H9 (cell line): ENCODE measurements at regions not wholly inside any gene's neighbourhood (a gene's known extent, or its start where the extent isn't known, plus 50 kb on each side); places are given as distances from the start of the nearest gene placed in this dataset.

Source experiments
- DNase-seq: peaks from one replicate; pipeline ENCODE4 v3.0.0-alpha.2; 2017
- H2AFZ ChIP-seq: one replicate; pipeline ENCODE4 v1.6.1; 2013; ENCODE audit warnings: mild to moderate bottlenecking, low read length, control low read depth, moderate library complexity
- H2AK5ac ChIP-seq: 2 replicates; pipeline ENCODE4 v1.6.1; 2013; ENCODE audit warnings: low read length, control low read depth, mixed read lengths; ENCODE audit not compliant: insufficient read length
- H2BK120ac ChIP-seq: one replicate; pipeline ENCODE4 v1.6.1; 2013; ENCODE audit warnings: low read depth, mild to moderate bottlenecking, low read length, control low read depth, inconsistent platforms; ENCODE audit not compliant: poor library complexity, severe bottlenecking
- H2BK12ac ChIP-seq: 2 replicates; pipeline ENCODE4 v1.6.1; 2013; ENCODE audit warnings: low read length, control low read depth, mixed read lengths, low read depth; ENCODE audit not compliant: insufficient read length
- H2BK15ac ChIP-seq: 2 replicates; pipeline ENCODE4 v1.6.1; 2013; ENCODE audit warnings: low read depth, low read length, control low read depth
- H2BK20ac ChIP-seq: one replicate; pipeline ENCODE4 v1.6.1; 2013; ENCODE audit warnings: low read depth, mild to moderate bottlenecking, low read length, control low read depth, inconsistent platforms; ENCODE audit not compliant: poor library complexity, severe bottlenecking
- H2BK5ac ChIP-seq: 2 replicates; pipeline ENCODE4 v1.6.1; 2013; ENCODE audit warnings: low read length, control low read depth, mixed read lengths; ENCODE audit not compliant: insufficient read length
- H3K14ac ChIP-seq: 2 replicates; pipeline ENCODE4 v1.6.1; 2013; ENCODE audit warnings: low read length, control low read depth; ENCODE audit not compliant: insufficient read depth
- H3K18ac ChIP-seq: 2 replicates; pipeline ENCODE4 v1.6.1; 2013; ENCODE audit warnings: low read depth, mild to moderate bottlenecking, mixed read lengths, low read length, control low read depth; ENCODE audit not compliant: insufficient read length
- H3K23ac ChIP-seq: 2 replicates; pipeline ENCODE4 v1.6.1; 2013; ENCODE audit warnings: low read length, control low read depth, mixed read lengths, low read depth; ENCODE audit not compliant: insufficient read length
- H3K23me2 ChIP-seq: 2 replicates; pipeline ENCODE4 v1.6.1; 2013; ENCODE audit warnings: low read depth, mild to moderate bottlenecking, mixed read lengths, low read length, control low read depth; ENCODE audit not compliant: insufficient read length, poor library complexity, severe bottlenecking
- H3K27ac ChIP-seq: 2 replicates; pipeline ENCODE4 v1.5.1; 2013; ENCODE audit warnings: low read length, control low read depth, mixed read lengths, low read depth; ENCODE audit not compliant: insufficient read length
- H3K27me3 ChIP-seq: 2 replicates; pipeline ENCODE4 v1.6.1; 2013; ENCODE audit warnings: low read length, control low read depth, inconsistent platforms; ENCODE audit not compliant: insufficient read depth
- H3K4ac ChIP-seq: 2 replicates; pipeline ENCODE4 v1.6.1; 2013; ENCODE audit warnings: low read depth, mild to moderate bottlenecking, control low read depth, inconsistent platforms, low read length, moderate library complexity
- H3K4me1 ChIP-seq: 2 replicates; pipeline ENCODE4 v1.6.1; 2013; ENCODE audit warnings: low read length, control low read depth, inconsistent platforms; ENCODE audit not compliant: insufficient read depth
- H3K4me2 ChIP-seq: 2 replicates; pipeline ENCODE4 v1.6.1; 2013; ENCODE audit warnings: low read length, control low read depth, mixed read lengths; ENCODE audit not compliant: insufficient read length, insufficient read depth
- H3K56ac ChIP-seq: 2 replicates; pipeline ENCODE4 v1.6.1; 2013; ENCODE audit warnings: low read depth, mild to moderate bottlenecking, mixed read lengths, low read length, control low read depth; ENCODE audit not compliant: insufficient read length
- H3K79me1 ChIP-seq: 2 replicates; pipeline ENCODE4 v1.6.1; 2013; ENCODE audit warnings: low read depth, mild to moderate bottlenecking, moderate library complexity, low read length, control low read depth, inconsistent platforms; ENCODE audit not compliant: insufficient read depth, poor library complexity, severe bottlenecking
- H3K79me2 ChIP-seq: 2 replicates; pipeline ENCODE4 v1.6.1; 2013; ENCODE audit warnings: low read length, control low read depth, inconsistent platforms; ENCODE audit not compliant: insufficient read depth
- H3K9ac ChIP-seq: 2 replicates; pipeline ENCODE4 v1.6.1; 2013; ENCODE audit warnings: low read length, control low read depth, mixed read lengths; ENCODE audit not compliant: insufficient read length; ENCODE audit errors: extremely low read depth
- H3K9me3 ChIP-seq: one replicate; pipeline ENCODE4 v1.6.1; 2013; ENCODE audit warnings: low read depth, low read length, inconsistent platforms; ENCODE audit not compliant: control insufficient read depth
- H3T11ph ChIP-seq: one replicate; pipeline ENCODE4 v1.6.1; 2013; ENCODE audit warnings: mild to moderate bottlenecking, low read length, control low read depth, inconsistent platforms
- H4K20me1 ChIP-seq: one replicate; pipeline ENCODE4 v1.6.1; 2013; ENCODE audit not compliant: control insufficient read depth, insufficient read length, insufficient read depth
- H4K5ac ChIP-seq: 2 replicates; pipeline ENCODE4 v1.6.1; 2013; ENCODE audit warnings: low read depth, mild to moderate bottlenecking, mixed read lengths, low read length, control low read depth; ENCODE audit not compliant: insufficient read length
- H4K8ac ChIP-seq: replicated peaks from 2 replicates; pipeline ENCODE4 v1.6.1; 2013; ENCODE audit warnings: low read length, control low read depth, mixed read lengths, low read depth; ENCODE audit not compliant: insufficient read length
- H4K91ac ChIP-seq: 2 replicates; pipeline ENCODE4 v1.6.1; 2013; ENCODE audit warnings: low read depth, mild to moderate bottlenecking, moderate library complexity, mixed read lengths, low read length, control low read depth; ENCODE audit not compliant: insufficient read length
- H3K27ac Mint-ChIP-seq, 3 experiments: 2 replicates in 2 of 3; 3 replicates in 1 of 3; pipeline ENCODE4 v1.8.0; 2020 to 2021; ENCODE audit warnings: mixed read lengths in 3 of 3, mild to moderate bottlenecking in 1 of 3, moderate library complexity in 1 of 3
- H3K27me3 Mint-ChIP-seq: 2 replicates; pipeline ENCODE4 v1.8.0; 2021; ENCODE audit warnings: low read depth, mild to moderate bottlenecking, moderate library complexity, mixed read lengths
- H3K36me3 Mint-ChIP-seq, 3 experiments: 2 replicates in 2 of 3; 3 replicates in 1 of 3; pipeline ENCODE4 v1.8.0; 2020 to 2021; ENCODE audit warnings: low read depth in 3 of 3, mixed read lengths in 3 of 3; ENCODE audit not compliant: insufficient read depth in 1 of 3
- H3K4me1 Mint-ChIP-seq, 2 experiments: 2 replicates each; pipeline ENCODE4 v1.8.0; 2020; ENCODE audit warnings: mixed read lengths in 2 of 2
- H3K4me3 Mint-ChIP-seq, 2 experiments: 2 replicates in 1 of 2; 3 replicates in 1 of 2; pipeline ENCODE4 v1.8.0; 2020 to 2021; ENCODE audit warnings: mild to moderate bottlenecking in 2 of 2, mixed read lengths in 2 of 2, moderate library complexity in 1 of 2
- H3K9me3 Mint-ChIP-seq, 2 experiments: 2 replicates in 1 of 2; 3 replicates in 1 of 2; pipeline ENCODE4 v1.8.0; 2020; ENCODE audit warnings: mild to moderate bottlenecking in 2 of 2, mixed read lengths in 2 of 2, moderate library complexity in 1 of 2
- WGBS: extraction: QIAGEN DNeasy Blood & Tissue Kit; methylation state at CpG from one replicate; pipeline ENCODE4 v1.1.7; 2013; ENCODE audit warnings: missing lambda C conversion rate, low lambda C conversion rate, mixed read lengths; ENCODE audit not compliant: insufficient read length; ENCODE audit errors: extremely low coverage; 5-methylcytosine and 5-hydroxymethylcytosine counted together
- TF ChIP-seq, protein P1 (sequence below): fragments of 200-600 bp; sonication (generic); conservative IDR thresholded peaks from 3 replicates; pipeline ENCODE4 v1.8.0; 2021; ENCODE audit warnings: antibody characterized with exemption, mild to moderate bottlenecking

DNA sequence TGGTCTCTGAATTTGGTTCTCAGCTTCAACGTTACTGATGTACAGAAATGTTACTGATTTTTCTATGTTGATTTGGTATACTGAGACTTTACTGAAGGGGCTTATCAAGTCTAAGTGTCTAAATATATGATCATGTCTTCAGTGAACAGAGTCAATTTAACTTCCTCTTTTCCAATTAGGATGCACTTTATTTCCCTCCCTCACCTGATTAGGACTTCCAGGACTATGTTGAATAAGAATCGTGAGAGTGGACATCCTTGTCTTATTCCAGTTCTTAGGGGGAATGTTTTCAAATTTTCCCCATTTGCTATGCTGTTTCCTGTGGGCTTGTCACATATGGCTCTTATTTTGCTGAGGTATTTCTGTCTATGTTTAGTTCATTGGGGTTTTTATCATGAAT, 349.5 kb downstream of the PRR16 start:
- Histone ChIP-seq H2BK120ac (no peak overlapping the region), H3K14ac (no peak overlapping the region), H3K4me1 (no peaks in the 10 kb centered on the region; the same call in 1 of the 2 replicates), H3K27me3 (no peaks in the 10 kb centered on the region), H4K20me1 (no peaks in the 10 kb centered on the region), H3K23me2 (no peaks in the 10 kb centered on the region), H3K9me3 (no peaks in the 10 kb centered on the region), H3K56ac (no peak overlapping the region), H4K91ac (no peak overlapping the region), H2BK20ac (no peak overlapping the region), H3K27ac (no peak overlapping the region), H3K9ac (no peak overlapping the region), H3K23ac (no peak overlapping the region), H3K4ac (no peak overlapping the region), H2AFZ (no peak overlapping the region), H4K5ac (no peak overlapping the region), H4K8ac (no peak overlapping the region), H3K4me2 (no peak overlapping the region), H3T11ph (no peak overlapping the region), H2BK5ac (no peak overlapping the region), H2AK5ac (no peak overlapping the region), H2BK12ac (no peak overlapping the region), H3K79me1 (no peaks in the 10 kb centered on the region), H3K79me2 (no peaks in the 10 kb centered on the region), H2BK15ac (no peak overlapping the region), H3K18ac (no peak overlapping the region)
- 0 out of 2 replicates have a peak, but pooled peaks cover 1% of the 10 kb centered on the region for H3K27me3 Mint-ChIP-seq
- no peak overlapping the region for H3K27ac Mint-ChIP-seq
- H3K4me3 Mint-ChIP-seq = no peak overlapping the region
- H3K9me3 Mint-ChIP-seq = peaks cover 0 to 11% of the 10 kb centered on the region in 2 experiments; a peak in 3 of 5 replicates
- no CpG with 5 or more reads among the region's 2 CpGs for WGBS
- DNase-seq = no peak
- peaks cover 0 to 15% (median 8%) of the 10 kb centered on the region in 3 experiments; a peak in 6 of 7 replicates for H3K36me3 Mint-ChIP-seq
- H3K4me1 Mint-ChIP-seq = peaks cover 0 to 3% of the 10 kb centered on the region in 2 experiments; a peak in 2 of 4 replicates
- TF ChIP-seq, protein P1, sequence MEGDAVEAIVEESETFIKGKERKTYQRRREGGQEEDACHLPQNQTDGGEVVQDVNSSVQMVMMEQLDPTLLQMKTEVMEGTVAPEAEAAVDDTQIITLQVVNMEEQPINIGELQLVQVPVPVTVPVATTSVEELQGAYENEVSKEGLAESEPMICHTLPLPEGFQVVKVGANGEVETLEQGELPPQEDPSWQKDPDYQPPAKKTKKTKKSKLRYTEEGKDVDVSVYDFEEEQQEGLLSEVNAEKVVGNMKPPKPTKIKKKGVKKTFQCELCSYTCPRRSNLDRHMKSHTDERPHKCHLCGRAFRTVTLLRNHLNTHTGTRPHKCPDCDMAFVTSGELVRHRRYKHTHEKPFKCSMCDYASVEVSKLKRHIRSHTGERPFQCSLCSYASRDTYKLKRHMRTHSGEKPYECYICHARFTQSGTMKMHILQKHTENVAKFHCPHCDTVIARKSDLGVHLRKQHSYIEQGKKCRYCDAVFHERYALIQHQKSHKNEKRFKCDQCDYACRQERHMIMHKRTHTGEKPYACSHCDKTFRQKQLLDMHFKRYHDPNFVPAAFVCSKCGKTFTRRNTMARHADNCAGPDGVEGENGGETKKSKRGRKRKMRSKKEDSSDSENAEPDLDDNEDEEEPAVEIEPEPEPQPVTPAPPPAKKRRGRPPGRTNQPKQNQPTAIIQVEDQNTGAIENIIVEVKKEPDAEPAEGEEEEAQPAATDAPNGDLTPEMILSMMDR = no peak
